GM19240 (cell line): ENCODE measurements at regions not wholly inside any gene's neighbourhood (a gene's known extent, or its start where the extent isn't known, plus 50 kb on each side); places are given as distances from the start of the nearest gene placed in this dataset.

Experiments used
- DNase-seq: peaks from one replicate; pipeline ENCODE4 v3.0.0; 2011; ENCODE audit warnings: low spot score; ENCODE audit not compliant: insufficient read length

DNA sequence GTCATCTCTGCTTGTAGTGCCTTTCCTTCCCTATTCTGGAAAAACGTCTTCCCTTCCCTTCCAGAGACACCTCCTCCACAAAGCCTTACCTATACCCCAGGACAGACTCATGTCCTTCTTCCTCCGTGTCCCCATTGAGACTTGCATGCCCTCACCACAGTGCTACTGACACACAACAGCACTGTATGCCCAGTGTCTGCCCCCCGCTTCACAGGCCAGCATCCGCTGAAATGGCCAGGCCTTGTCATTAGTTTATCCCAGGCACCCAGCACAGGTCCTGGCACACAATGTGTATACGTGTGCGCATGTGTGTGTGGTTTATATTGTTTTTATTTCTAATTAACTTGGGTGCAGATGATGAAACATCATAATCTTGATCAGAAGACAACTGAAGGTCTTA, 130.1 kb upstream of the CCL2 start:
- no peak for DNase-seq

DNA sequence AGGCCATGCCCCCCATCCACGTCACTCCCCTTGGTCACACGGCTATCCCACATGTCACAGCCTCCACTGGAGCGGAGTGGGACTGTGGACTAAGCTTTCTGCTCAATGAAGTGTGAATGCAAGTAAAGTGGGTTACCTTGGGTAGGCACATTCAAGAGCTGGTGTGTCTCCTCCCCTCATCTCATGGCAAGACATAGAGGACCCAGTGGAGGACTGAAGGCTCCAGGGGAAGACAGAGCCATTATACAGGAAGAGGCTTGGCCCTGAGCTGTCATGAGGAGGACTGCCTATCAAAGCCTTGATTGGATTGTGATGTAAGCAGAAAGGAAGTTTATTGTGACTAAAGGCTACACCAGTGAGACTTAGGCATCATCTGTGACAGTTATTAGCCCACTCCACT, 129.2 kb upstream of the CCL2 start:
- DNase-seq = no peak

DNA sequence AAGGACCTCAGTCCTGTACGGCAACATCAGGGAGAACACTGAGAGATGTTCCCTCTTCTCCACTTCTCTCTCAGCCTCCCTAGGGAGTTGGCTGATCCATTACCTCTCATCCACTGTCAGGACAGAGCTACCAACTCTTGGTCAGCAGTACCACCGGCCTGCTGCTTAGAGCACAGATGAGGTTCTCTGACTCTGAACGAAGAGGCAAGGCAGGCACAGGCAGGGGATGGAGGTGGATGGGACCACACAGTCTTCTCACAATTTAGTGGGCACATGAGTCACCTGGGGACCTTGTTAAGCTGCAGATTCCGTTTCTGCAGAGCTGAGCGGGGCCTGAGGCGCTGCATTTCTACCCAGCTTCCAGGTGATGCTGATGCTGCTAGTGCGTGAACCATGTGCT, 128.6 kb upstream of the CCL2 start:
- DNase-seq = no peak

- DNase-seq = no peak
Observed at GRCh38 chr17:34126965-34127364, 128.1 kb upstream of the CCL2 start.

- no peak for DNase-seq
Observed at GRCh38 chr17:34130544-34130943, 124.5 kb upstream of the CCL2 start.

DNA sequence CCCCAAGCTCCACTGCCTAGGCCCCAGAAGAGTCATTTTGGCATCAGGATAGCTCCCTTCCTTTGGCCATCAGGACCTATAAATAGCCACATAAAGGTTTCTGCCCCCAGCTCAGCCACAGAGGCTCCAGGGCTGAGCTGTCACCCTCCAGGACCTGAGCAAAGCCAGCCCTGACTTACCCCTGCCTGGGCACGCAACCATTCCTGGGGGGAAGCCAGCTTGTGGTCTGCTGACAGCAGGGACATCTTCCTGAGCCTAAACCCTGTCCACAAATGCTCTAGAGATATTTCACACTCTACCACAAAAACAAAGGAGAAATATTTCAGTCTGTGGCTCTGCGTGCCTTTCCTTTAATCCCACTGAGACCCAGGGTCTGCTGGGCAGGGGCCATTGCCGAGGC, 123.7 kb upstream of the CCL2 start:
- DNase-seq = no peak

GRCh38 chr17:34133350-34133749, 121.7 kb upstream of the CCL2 start:
- no peak for DNase-seq

GRCh38 chr17:34135841-34136240, 119.2 kb upstream of the CCL2 start:
- no peak for DNase-seq

DNA sequence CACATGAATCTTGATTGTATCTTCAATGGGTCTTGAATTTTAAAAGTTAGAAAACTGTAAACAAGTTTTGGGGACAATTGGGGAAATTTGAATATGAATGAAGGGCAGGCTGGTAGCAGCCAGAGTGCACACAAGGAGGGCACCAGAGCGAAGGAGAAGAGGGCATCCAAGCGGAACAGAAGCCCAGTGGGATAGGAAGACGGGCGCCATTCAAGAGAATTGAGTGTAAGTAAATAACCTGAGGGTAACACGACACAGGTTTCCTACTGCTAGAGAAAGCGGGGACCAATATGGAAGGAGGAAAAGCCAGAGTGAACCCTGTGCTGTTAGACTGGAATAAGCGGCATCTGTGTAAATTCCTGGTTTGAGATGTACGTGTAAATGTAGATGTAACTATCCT, 115.1 kb upstream of the CCL2 start:
- DNase-seq = no peak

DNA sequence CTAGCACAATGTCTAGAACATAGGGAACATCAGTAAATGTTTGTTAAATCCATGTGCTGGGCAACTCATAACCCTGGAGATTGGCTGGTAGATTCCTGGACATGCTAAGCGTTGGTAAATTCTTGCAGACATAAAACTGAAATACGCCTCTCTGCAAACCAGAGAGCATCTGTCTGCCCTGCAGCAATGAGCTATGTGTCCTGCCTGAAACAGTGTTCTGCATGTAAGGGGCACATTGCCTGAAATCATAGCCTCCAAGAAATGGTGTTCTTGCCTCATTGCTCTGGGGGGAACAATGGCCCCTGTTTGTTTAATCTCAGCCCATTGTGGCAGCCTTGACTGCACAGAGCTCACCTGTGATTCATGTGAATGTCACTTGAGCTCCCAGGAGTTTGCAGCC, 113.5 kb upstream of the CCL2 start:
- DNase-seq = no peak

DNA sequence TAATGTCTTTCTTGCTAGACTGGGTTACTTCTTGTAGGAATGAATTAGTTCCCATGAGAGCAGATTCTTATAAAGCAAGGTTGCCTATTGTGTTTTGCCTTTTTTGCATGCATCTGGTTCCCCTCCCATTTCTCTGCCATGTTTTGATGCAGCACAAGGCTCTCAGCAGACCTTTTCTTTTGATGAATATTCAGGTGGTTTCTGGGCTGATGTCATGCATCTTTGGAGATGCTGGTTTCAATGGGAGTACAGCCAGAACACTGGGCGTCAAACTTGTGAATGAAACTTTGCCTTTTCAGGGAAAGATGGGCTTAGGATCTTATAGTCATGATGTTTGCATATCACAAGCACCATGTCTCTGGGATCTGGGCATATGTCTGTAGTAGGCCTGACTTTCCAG, 111.7 kb upstream of the CCL2 start:
- DNase-seq = no peak

DNA sequence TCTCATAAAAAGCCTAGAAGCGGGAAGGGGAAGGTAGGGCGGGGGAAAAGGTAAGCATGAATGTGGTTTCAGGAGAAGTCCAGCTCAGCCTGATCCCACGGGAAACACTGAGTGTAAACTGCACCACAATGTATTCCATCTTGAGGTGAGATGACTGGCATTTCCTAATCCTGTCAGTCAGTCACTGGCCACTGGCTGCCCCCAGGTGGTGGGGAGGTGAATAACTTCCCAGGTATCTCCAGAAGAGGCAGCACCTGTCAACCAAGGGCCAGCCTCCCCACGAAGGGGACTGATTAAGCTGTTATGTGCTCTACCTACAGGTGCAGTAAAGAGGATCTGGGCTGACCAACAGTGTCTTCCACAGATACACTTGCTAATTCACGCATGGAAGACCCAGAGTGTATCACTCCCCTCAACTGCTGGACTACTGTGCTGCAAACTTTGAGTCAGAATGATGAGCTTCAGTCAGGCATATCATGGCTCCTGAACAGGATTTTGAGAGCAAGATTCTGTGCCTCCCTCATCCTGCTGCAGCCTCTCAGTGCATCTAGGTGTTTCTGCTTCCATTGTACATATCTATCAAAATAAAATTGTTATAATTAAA, 108.5 kb upstream of the CCL2 start:
- DNase-seq = peak; percentile 44

- DNase-seq = no peak
Observed at GRCh38 chr17:34151102-34151501, 104.0 kb upstream of the CCL2 start.

GRCh38 chr17:34153991-34154390, 101.1 kb upstream of the CCL2 start:
- DNase-seq = no peak

DNA sequence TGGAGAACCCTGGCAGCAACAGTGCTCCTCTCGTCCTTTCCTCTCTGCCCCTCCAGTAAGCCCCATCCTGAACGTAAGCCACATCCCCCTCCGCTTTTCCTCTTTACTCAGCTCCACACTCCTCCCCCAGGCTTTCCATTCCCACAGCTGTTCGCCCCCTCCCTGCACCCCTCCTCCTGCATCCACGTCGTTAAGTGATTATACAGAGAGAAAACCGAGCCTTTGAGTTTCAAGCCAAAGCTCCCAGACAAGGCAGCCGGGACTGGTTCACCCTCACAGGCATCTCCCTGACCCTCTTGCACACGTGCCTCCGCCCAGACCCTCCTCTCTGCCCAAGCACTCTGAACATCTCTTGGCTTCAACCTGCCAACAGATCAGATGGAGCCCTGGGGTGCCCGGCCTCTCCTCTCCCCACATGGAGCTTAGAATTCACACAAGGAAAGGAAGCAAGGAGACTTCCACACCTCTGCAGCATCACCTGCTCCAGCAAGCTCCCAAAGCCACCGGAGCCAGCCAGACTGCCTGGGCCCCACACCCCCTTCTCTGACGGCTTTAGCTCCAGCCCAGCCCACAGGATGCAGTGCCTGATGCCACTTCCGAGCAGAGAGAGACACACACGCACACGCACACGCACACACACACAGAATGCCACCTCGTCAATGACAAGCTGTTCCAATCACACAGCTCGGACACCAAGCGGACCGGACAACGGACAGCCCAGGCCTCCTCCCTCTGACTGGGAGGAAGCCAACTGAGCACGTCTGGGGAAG, 99.9 kb upstream of the CCL2 start:
- DNase-seq = no peak

- DNase-seq = no peak
Observed at GRCh38 chr17:34155947-34156346, 99.1 kb upstream of the CCL2 start.

- no peak for DNase-seq
Observed at GRCh38 chr17:34156401-34156740, 98.7 kb upstream of the CCL2 start.

DNA sequence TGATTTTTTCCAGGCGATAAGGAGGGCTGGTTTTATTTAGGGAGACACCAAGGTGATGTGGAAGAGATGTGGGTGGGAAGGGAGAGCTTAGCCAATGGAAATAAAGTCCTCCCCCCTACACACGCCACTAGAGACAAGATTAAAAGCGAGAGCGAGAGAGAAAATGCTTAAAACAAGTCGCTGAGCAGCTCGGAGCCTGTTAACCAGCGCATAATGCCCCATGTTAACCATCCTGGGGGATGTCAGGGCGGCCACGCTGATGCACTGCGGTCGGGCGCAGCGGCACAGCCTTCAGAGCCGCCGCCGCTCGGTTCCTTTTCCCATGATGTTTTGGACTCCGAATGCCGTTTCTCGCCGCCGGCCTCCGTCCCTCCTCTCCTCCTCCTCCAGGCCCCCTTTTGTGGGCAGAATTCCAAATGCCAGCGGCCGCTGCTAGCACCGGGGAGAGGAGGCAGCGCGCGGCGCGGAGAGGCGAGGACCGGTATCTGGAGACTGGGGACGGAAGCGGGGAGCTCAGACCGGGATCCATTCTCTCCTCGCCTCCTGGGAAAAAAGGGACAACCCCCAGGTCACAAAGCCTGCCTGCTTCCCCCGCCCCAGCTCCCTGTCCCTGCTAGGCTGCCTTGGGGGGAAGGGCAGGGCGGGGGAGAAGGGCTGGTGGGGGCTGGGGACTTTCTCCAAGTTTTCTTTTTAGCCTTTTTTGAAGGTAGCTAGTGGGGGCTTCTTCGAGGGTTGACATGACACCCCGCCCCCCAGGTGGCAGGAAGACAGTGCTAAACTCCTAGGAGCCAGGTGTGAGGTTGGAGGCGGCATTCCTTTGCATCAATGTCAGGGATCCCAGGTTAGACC, 98.1 kb upstream of the CCL2 start:
- no peak for DNase-seq

GRCh38 chr17:34161690-34162089, 93.4 kb upstream of the CCL2 start:
- DNase-seq = no peak

DNA sequence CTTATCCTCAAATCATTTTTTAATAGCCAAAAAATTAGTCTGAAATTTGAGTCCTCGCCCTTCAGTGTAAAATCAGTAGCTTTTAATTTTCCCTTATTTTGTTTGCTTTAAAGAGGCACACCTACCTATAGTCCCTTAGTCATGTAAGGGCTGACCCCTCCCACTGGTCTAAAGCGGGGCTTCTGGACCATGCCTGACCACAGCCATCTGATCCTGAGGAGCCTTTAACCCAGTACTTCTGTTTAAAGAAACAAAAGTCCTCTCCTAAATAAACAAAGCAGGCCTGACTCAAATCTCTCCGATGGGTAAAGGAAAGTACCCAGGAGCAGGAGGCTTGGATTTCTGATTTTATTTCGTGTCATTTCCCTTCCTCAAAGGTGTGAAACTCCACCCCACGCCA, 92.0 kb upstream of the CCL2 start:
- DNase-seq = no peak

GRCh38 chr17:34163646-34164045, 91.4 kb upstream of the CCL2 start:
- no peak for DNase-seq

DNA sequence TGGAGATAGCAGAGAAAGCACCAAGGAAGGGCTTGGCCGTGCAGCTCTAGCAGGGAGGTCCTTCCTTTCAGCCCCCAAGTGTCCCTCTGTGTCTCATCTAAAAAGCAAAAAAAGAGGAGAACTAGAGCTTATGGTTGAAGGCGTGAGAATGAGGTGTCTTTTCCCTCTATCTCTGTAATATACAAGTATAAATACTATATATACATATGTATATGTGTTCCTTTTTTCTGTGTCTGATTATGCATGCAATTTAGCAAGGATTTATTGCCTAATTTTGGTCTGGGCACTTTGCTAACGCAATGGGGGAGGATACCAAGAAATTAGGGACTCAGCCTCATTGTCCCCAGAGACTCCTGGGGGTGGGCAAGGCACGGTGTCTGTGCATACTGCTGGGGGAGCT, 90.2 kb upstream of the CCL2 start:
- DNase-seq = no peak

- DNase-seq = no peak
Observed at GRCh38 chr17:34166352-34166751, 88.7 kb upstream of the CCL2 start.
